GM18909 (cell line): ENCODE measurements at regions not wholly inside any gene's neighbourhood (a gene's known extent, or its start where the extent isn't known, plus 50 kb on each side); places are given as distances from the start of the nearest gene placed in this dataset.
"Not testable (repeated sequence)": the region's sequence is repeated elsewhere in the genome, so short reads cannot be mapped to it uniquely, and the experiment has no call there.

Experiments
- ATAC-seq: cut with Tn5 transposase; IDR thresholded peaks from one replicate; pipeline ENCODE4 v1.9.1; 2021; ENCODE audit warnings: mild to moderate bottlenecking; ENCODE audit not compliant: unreplicated experiment, poor library complexity

- ATAC-seq = no peak
Observed at GRCh38 chr2:192391041-192391440, 196.3 kb upstream of the TMEFF2 start.

GRCh38 chr2:192390401-192390800 lies 195.7 kb upstream of the TMEFF2 start:
- ATAC-seq = no peak

GRCh38 chr2:192384191-192384590 lies 189.5 kb upstream of the TMEFF2 start:
- ATAC-seq = not testable (repeated sequence)

GRCh38 chr2:192381082-192381481 lies 186.3 kb upstream of the TMEFF2 start:
- ATAC-seq = no peak

GRCh38 chr2:192379736-192380135 lies 185.0 kb upstream of the TMEFF2 start:
- no peak for ATAC-seq

GRCh38 chr2:192377173-192377572 lies 182.4 kb upstream of the TMEFF2 start:
- ATAC-seq = no peak

- no peak for ATAC-seq
Observed at GRCh38 chr2:192373754-192374153, 179.0 kb upstream of the TMEFF2 start.

- no peak for ATAC-seq
Observed at GRCh38 chr2:192373221-192373620, 178.5 kb upstream of the TMEFF2 start.

- no peak for ATAC-seq
Observed at GRCh38 chr2:192369969-192370368, 175.2 kb upstream of the TMEFF2 start.

- ATAC-seq = no peak
Observed at GRCh38 chr2:192357217-192357616, 162.5 kb upstream of the TMEFF2 start.

- no peak for ATAC-seq
Observed at GRCh38 chr2:192354512-192355244, 159.9 kb upstream of the TMEFF2 start.

GRCh38 chr2:192347542-192347941 lies 152.8 kb upstream of the TMEFF2 start:
- ATAC-seq = no peak

- no peak for ATAC-seq
Observed at GRCh38 chr2:192345287-192345686, 150.6 kb upstream of the TMEFF2 start.

GRCh38 chr2:192333642-192334041 lies 138.9 kb upstream of the TMEFF2 start:
- ATAC-seq = no peak

- no peak for ATAC-seq
Observed at GRCh38 chr2:192328297-192328696, 133.6 kb upstream of the TMEFF2 start.

GRCh38 chr2:192327576-192327975 lies 132.8 kb upstream of the TMEFF2 start:
- no peak for ATAC-seq

GRCh38 chr2:192315543-192315942 lies 120.8 kb upstream of the TMEFF2 start:
- no peak for ATAC-seq

GRCh38 chr2:192314800-192315481 lies 120.2 kb upstream of the TMEFF2 start:
- no peak for ATAC-seq

- ATAC-seq = no peak
Observed at GRCh38 chr2:192313773-192314172, 119.0 kb upstream of the TMEFF2 start.

GRCh38 chr2:192311701-192312460 lies 117.1 kb upstream of the TMEFF2 start:
- ATAC-seq = no peak

GRCh38 chr2:192307530-192307929 lies 112.8 kb upstream of the TMEFF2 start:
- ATAC-seq = no peak
